Esophagus muscularis mucosa (tissue), 3 donors: ENCODE measurements at regions not wholly inside any gene's neighbourhood (a gene's known extent, or its start where the extent isn't known, plus 50 kb on each side); places are given as distances from the start of the nearest gene placed in this dataset.

Experiments used
- CTCF ChIP-seq, 3 experiments: fragments of 200-600 bp in 2 of 3; fragments of 450-650 bp in 1 of 3; sonication (generic) in 2 of 3; IDR thresholded peaks; one replicate each; pipeline ENCODE4 v1.5.1; 2017 to 2019; ENCODE audit warnings: antibody characterized with exemption in 3 of 3, mild to moderate bottlenecking in 2 of 3, moderate library complexity in 1 of 3
- POLR2A ChIP-seq: fragments of 450-650 bp; IDR thresholded peaks from one replicate; pipeline ENCODE4 v1.6.1; 2017; ENCODE audit warnings: antibody characterized with exemption, moderate library complexity, mild to moderate bottlenecking, low read depth

- TF ChIP-seq CTCF (IDR thresholded peaks at IDR 0.05) (no peak), POLR2A (no peak)
These were observed 306.5 kb upstream of the SLITRK3 start for GRCh38 chr3:165502707-165503106.
